GM21619 (cell line): ENCODE measurements at regions not wholly inside any gene's neighbourhood (a gene's known extent, or its start where the extent isn't known, plus 50 kb on each side); places are given as distances from the start of the nearest gene placed in this dataset.

Experiments used
- ATAC-seq: cut with Tn5 transposase; IDR thresholded peaks from one replicate; pipeline ENCODE4 v1.9.1; 2021; ENCODE audit not compliant: unreplicated experiment

- no peak for ATAC-seq
These were observed 622.2 kb downstream of the TOX3 start for GRCh38 chr16:51924744-51925143.

- no peak for ATAC-seq
These were observed 624.5 kb downstream of the TOX3 start for GRCh38 chr16:51922476-51922875.

DNA sequence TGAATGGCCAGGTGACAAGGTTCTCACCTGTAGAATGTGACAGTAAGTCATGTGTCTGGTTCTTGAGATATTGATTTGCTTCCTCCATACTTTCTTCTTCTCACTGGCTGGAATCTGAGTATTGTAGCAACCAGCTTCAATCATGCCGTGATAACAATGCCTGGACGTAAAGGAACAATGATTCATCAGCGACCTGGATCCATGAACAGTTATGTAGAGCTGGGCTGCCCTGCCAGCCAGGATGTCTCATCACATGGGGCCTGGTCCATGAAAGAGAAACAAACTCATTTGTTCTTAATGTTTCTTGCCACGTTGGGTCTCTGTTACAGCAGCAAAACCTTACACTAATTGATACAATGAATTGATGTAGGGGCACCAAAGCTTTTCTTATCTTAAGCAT lies 627.2 kb downstream of the TOX3 start:
- ATAC-seq, result no peak

- ATAC-seq, result no peak
These were observed 630.1 kb downstream of the TOX3 start for GRCh38 chr16:51916814-51917213.

GRCh38 chr16:51916231-51916630 lies 630.7 kb downstream of the TOX3 start:
- no peak for ATAC-seq

GRCh38 chr16:51907680-51908079 lies 639.3 kb downstream of the TOX3 start:
- ATAC-seq, result no peak

DNA sequence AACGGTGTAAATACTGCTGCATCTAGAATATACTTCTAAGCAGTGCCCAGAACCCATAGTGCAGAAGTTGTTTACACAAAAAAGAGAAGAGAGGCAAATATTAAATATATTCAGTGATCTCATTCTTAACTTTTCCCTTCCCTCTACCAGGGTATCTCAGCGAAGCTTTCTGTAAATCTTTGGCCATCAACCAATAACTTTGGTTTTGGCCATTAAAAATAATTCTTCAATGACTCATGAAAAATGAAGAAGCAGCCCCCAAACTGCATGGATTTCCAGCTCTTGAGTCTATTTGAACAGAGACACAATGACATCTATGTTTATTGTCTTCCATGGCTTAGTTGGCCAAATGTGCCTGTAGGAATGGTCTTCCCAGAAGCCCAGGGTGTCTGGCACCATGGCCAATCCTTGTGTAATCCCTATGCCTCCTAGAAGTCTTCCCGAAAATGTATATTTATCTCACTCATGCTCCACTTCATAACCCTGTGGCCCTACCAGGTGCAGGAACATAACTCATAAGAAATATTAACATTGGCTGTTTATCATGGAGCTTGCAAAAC lies 646.6 kb downstream of the TOX3 start:
- no peak for ATAC-seq

- no peak for ATAC-seq
These were observed 648.1 kb downstream of the TOX3 start for GRCh38 chr16:51898872-51899271.

GRCh38 chr16:51896013-51896412 lies 650.9 kb downstream of the TOX3 start:
- ATAC-seq, result no peak

DNA sequence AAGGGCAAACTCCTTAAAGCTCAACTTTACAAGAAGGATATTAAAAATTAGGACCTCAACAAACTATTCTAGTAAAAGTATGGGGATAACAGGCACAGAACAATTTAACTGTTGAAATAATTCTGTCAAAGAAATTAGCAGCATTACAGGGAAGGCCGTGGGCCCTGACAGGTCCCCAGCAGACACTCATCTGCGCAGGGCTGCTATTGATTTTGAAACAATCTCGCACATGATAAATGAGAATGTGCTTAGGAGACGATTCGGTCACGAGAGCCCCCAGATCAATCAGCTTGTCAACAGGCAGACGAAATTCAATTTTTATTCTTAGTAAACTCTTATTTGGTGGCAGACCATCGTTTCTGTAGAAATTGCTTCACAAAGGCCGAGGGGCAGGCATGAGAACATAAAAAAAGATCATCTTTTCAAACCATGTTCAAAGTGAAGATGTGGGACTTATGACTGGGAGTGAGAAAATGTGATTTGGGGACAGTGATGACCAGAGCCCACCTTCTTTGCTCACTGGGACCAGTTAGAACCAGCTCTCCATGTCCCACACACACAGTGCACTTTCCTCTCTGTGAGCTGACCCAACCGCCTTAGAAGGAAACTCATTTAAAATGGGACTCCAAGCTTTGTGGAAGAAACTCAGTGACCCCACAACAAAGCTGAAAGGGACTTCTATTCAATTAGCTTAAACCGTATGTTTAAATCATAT lies 654.5 kb downstream of the TOX3 start:
- ATAC-seq, result no peak

DNA sequence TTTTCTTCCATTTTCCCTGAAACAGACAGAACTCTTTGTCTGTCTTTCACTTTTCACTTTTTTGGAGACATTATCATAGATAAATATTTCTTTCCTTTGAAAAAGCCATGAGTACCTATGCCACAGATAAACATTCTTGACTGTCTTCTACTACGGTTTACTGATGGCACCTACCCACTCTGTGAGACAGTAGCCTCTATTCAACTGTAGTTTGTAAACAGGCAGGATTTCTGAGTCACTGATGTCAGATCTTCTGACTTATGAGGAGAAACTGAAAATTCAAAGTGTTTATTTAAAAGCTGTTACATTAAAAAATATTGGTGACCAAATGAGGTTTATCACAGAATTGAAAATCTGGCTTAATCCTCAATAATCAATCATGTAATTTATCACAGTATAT lies 658.4 kb downstream of the TOX3 start:
- no peak for ATAC-seq

- ATAC-seq, result no peak
These were observed 658.9 kb downstream of the TOX3 start for GRCh38 chr16:51888016-51888415.

- no peak for ATAC-seq
These were observed 660.5 kb downstream of the TOX3 start for GRCh38 chr16:51886456-51886855.

- ATAC-seq, result no peak
These were observed 662.2 kb downstream of the TOX3 start for GRCh38 chr16:51884773-51885172.

DNA sequence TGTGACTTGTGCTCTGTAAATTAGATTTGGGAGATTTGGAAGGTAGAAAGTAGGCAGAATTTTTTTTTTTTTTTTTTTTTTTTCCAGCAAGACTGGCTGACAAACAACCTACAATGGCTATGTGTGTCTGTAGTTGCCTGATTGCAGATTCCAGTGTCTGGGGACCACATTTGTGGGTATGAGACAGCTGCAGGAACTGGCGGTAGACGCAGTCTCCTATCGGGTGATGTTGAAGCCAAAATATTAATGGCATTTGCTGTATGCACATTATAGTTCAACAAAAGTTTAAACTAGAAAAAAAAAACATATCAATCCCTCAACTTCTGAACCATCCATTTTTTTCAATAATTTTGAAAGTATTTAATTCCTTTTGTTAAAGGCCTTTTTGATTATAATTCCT lies 665.2 kb downstream of the TOX3 start:
- ATAC-seq, result no peak

GRCh38 chr16:51880776-51881175 lies 666.2 kb downstream of the TOX3 start:
- ATAC-seq, result no peak

DNA sequence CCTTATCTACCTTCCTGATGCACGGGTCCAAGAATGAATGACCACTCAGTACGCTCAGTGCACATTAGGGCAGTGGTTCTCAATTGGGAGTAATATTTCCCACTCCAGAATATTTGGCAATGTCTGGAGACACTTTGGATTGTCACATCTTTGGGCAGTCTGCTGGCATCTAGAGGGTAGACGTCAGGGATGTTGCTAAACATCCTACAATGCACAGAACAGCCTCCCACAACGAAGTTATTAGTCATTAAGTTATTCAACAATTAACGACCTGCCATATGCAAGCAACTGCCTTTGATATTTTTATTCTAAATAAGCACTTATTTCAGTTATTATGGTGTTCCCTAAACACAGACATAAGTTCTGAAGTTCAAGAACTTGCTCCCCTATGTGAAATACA lies 669.3 kb downstream of the TOX3 start:
- no peak for ATAC-seq

GRCh38 chr16:51876934-51877333 lies 670.0 kb downstream of the TOX3 start:
- no peak for ATAC-seq

- ATAC-seq, result no peak
These were observed 670.4 kb downstream of the TOX3 start for GRCh38 chr16:51876601-51876875.

DNA sequence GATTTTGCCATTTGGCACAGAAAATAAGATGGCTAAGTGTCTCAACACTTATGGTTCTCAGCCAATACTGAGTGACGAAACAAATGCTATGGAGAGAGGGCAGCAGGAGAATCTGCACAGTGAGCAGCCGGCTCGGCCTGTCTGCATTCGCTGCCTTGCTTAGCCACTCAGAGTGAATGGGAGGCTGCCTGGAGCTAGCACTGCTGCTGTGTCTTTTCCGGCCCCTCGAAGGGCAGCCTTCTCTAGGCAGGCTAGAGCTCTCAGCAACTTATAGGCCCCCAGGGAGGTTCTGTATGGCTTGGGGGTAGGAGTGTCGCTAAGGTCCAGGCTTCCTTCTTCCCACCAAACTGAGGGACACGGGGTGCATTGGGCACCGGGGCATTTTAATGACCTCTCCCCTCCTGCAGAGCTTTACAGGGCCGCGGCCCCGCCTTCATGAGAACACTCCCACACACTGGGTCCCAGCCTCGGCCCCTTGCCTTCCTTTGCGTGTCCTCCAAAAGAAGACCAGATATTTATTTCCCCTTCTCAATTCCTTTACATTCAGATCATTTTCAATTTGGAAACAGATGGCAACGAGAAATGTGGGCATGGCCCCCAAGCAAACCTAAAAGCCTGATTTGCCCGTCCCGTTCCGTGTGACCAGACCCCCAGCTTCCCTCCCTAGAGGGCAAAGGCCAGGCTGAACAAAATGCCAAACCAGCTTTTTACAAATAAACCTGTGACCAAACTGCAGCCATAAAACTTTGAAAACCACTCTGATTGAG lies 670.9 kb downstream of the TOX3 start:
- ATAC-seq, result no peak

- ATAC-seq, result no peak
These were observed 674.4 kb downstream of the TOX3 start for GRCh38 chr16:51872524-51872923.

DNA sequence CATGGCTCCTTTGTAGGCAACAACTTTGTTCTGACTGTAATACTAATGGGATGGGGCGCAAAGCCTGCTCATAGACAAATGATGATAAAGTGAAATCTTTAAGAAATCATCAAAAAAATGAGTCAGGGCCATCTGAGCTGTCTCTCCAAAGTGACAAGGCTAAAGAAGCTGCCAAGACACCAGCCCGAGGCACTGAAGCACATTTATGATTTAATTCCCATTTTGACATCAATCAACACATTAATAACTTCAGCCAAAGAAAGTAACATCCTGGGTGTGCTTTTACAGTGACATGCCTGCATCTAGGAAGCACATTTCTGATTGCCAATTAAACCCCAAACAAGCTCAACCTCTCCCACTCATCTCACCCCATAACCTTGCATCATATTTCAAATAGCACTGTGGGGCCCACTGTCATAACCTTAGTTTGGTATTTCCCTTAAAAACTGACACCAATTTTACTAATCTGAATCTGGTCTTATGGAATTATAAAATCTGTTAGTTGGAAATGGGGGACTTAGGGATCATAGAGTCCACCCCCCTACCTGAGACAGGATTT lies 676.6 kb downstream of the TOX3 start:
- ATAC-seq, result no peak
